ENCODE measurements at regions not wholly inside any gene's neighbourhood (a gene's known extent, or its start where the extent isn't known, plus 50 kb on each side); places are given as distances from the start of the nearest gene placed in this dataset.
"Not testable (repeated sequence)": the region's sequence is repeated elsewhere in the genome, so short reads cannot be mapped to it uniquely, and the experiment has no call there.

DNA sequence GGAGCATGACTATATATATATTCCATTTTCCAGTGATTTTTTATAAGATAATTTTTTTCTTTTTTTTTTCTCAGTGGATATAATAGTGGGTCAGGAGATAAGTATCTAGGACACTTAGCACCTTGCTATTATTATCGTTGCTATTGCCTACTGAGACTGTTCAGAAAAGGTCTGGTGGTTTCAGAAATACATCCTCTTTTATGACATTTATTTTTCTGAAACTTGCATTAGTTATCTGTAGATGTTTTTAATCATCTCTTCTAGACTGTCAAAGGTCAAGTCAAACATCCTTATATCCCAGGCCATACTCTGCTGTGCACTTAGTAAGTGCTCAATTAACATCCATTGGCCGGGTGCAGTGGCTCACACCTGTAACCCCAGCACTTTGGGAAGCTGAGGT, 72.9 kb upstream of the MED14 start:
- Histone ChIP-seq H3K4me3 (no peak overlapping the region), H3K27me3 (no peaks in the 10 kb centered on the region), H3K9me3 (no peaks in the 10 kb centered on the region), H3K4me1 (no peaks in the 10 kb centered on the region), H3K27ac (no peak overlapping the region), H3K36me3 (no peaks in the 10 kb centered on the region)
- TF ChIP-seq, protein P1, sequence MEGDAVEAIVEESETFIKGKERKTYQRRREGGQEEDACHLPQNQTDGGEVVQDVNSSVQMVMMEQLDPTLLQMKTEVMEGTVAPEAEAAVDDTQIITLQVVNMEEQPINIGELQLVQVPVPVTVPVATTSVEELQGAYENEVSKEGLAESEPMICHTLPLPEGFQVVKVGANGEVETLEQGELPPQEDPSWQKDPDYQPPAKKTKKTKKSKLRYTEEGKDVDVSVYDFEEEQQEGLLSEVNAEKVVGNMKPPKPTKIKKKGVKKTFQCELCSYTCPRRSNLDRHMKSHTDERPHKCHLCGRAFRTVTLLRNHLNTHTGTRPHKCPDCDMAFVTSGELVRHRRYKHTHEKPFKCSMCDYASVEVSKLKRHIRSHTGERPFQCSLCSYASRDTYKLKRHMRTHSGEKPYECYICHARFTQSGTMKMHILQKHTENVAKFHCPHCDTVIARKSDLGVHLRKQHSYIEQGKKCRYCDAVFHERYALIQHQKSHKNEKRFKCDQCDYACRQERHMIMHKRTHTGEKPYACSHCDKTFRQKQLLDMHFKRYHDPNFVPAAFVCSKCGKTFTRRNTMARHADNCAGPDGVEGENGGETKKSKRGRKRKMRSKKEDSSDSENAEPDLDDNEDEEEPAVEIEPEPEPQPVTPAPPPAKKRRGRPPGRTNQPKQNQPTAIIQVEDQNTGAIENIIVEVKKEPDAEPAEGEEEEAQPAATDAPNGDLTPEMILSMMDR (IDR thresholded peaks at IDR 0.05): no peak
- DNase-seq (ENCODE audit: low spot score): no peak

- Histone ChIP-seq H3K36me3 (no peaks in the 10 kb centered on the region), H3K4me1 (no peaks in the 10 kb centered on the region), H3K27me3 (no peaks in the 10 kb centered on the region), H3K4me3 (no peak overlapping the region), H3K9me3 (no peaks in the 10 kb centered on the region), H3K27ac (no peak overlapping the region)
- DNase-seq (ENCODE audit: low spot score): no peak
- TF ChIP-seq, protein P1 (IDR thresholded peaks at IDR 0.05): no peak
These were observed 73.9 kb upstream of the MED14 start for GRCh38 chrX:40809210-40809609.

DNA sequence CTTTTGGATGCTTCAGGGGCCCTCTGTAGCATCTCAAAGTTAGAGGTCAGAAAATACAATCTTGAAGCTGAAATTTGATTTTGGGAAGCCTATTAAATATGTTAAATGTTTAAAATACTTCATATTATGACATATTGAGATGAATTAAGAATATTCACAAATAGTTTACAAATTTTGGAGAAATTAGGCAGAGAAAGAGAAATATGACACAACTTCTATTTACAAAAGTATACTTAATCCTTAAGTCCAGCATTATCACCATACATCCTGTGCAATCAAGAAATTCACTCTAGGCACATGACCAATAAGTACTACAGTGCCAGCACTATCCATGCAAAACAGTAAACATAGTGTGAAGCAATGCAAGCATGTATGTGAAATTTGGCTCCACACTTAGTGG, 79.7 kb upstream of the MED14 start:
- not testable (repeated sequence) for H3K9me3 ChIP-seq; H3K27me3 ChIP-seq; DNase-seq (ENCODE audit: low spot score); H3K4me1 ChIP-seq; H3K27ac ChIP-seq; H3K4me3 ChIP-seq; H3K36me3 ChIP-seq

GRCh38 chrX:40816906-40817305, 81.6 kb upstream of the MED14 start:
- no peak for DNase-seq (ENCODE audit: low spot score)
- Histone ChIP-seq H3K27ac (no peak overlapping the region), H3K36me3 (no peaks in the 10 kb centered on the region), H3K4me3 (no peak overlapping the region), H3K4me1 (no peaks in the 10 kb centered on the region), H3K27me3 (no peaks in the 10 kb centered on the region), H3K9me3 (no peaks in the 10 kb centered on the region)
- TF ChIP-seq, protein P1 (IDR thresholded peaks at IDR 0.05): no peak

- no peaks in the 10 kb centered on the region for H3K27me3 ChIP-seq
- TF ChIP-seq, protein P1 (IDR thresholded peaks at IDR 0.05): no peak
- no peaks in the 10 kb centered on the region for H3K4me1 ChIP-seq
- H3K4me3 ChIP-seq: no peak overlapping the region
- no peak overlapping the region for H3K27ac ChIP-seq
- DNase-seq (ENCODE audit: low spot score): no peak
- H3K9me3 ChIP-seq: no peaks in the 10 kb centered on the region
- no peaks in the 10 kb centered on the region for H3K36me3 ChIP-seq
These were observed 82.9 kb upstream of the MED14 start for GRCh38 chrX:40818236-40818635.

GRCh38 chrX:40821780-40822179, 86.4 kb upstream of the MED14 start:
- Histone ChIP-seq H3K36me3 (no peaks in the 10 kb centered on the region), H3K9me3 (peaks cover 0 to 7% of the 10 kb centered on the region in 2 donors), H3K27me3 (no peaks in the 10 kb centered on the region), H3K4me1 (no peaks in the 10 kb centered on the region), H3K4me3 (no peak overlapping the region), H3K27ac (no peak overlapping the region)
- no peak for DNase-seq (ENCODE audit: low spot score)
- TF ChIP-seq, protein P1 (IDR thresholded peaks at IDR 0.05): no peak
